ENCODE measurements at regions not wholly inside any gene's neighbourhood (a gene's known extent, or its start where the extent isn't known, plus 50 kb on each side); places are given as distances from the start of the nearest gene placed in this dataset.
"Not testable (repeated sequence)": the region's sequence is repeated elsewhere in the genome, so short reads cannot be mapped to it uniquely, and the experiment has no call there.

DNA sequence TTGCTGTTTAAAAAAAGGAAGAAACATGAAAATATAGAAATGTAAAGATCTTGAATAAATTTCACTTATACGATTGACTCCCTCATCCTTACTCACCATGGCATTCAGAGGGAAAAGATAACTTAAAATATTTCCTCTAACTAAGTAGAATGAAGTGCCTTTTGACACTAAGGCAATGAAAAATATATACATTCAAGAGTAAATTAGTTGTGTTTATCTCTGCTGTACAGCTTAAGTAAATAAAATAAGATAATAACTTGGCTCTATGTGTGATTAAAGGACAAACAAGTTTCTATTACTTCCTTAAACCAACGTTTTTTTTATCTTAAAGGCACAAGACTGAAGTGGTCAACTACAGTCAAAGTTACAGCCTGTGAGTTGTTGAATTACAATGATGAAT lies 142.3 kb upstream of the LRRTM4 start:
- DNase-seq (ENCODE audit: extremely low spot score, unreplicated experiment), result no peak
- Mint-ChIP-seq H3K36me3 (ENCODE audit: unreplicated experiment) (no peaks in the 10 kb centered on the region), H3K4me3 (ENCODE audit: unreplicated experiment) (no peak overlapping the region), H3K27me3 (ENCODE audit: unreplicated experiment) (no peaks in the 10 kb centered on the region), H3K9me3 (ENCODE audit: unreplicated experiment) (peaks cover 3% of the 10 kb centered on the region), H3K4me1 (ENCODE audit: unreplicated experiment) (no peaks in the 10 kb centered on the region), H3K27ac (ENCODE audit: unreplicated experiment) (no peak overlapping the region)
- TF ChIP-seq, protein P1, sequence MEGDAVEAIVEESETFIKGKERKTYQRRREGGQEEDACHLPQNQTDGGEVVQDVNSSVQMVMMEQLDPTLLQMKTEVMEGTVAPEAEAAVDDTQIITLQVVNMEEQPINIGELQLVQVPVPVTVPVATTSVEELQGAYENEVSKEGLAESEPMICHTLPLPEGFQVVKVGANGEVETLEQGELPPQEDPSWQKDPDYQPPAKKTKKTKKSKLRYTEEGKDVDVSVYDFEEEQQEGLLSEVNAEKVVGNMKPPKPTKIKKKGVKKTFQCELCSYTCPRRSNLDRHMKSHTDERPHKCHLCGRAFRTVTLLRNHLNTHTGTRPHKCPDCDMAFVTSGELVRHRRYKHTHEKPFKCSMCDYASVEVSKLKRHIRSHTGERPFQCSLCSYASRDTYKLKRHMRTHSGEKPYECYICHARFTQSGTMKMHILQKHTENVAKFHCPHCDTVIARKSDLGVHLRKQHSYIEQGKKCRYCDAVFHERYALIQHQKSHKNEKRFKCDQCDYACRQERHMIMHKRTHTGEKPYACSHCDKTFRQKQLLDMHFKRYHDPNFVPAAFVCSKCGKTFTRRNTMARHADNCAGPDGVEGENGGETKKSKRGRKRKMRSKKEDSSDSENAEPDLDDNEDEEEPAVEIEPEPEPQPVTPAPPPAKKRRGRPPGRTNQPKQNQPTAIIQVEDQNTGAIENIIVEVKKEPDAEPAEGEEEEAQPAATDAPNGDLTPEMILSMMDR (IDR thresholded peaks at IDR 0.05), result no peak

DNA sequence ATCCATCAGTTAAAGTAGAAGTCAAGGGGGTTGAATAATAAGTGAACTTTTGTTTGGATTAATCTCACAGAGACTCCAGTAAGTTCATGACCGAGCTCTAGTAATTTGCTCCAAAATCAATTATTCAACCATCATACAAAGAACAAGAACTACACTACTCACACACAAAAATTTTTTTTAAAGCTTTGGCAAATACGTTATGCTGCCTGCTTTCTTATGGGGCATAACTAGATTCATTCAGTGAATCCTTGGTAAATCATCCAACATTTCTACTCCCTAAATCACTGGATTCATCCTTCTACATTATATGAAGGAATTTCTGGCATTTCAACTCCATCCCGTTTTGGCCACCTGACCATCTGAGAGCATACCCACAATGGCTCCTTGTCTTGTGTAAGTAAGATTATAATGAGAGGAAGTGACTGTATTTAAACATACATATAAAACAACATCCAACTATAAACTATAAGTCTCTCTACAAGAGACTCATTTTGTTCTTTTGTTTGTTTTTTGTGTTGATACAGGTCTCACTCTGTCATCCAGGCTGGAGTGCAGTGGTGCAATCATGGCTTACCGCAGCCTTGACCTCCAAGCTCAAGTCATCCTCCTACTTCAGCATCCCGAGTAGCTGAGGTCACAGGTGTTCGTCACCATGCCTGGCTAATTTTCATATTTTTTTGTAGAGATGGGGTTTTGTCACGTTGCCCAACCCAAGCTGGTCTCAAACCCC lies 144.2 kb upstream of the LRRTM4 start:
- Mint-ChIP-seq H3K9me3 (ENCODE audit: unreplicated experiment) (peaks cover 3% of the 10 kb centered on the region), H3K27me3 (ENCODE audit: unreplicated experiment) (no peaks in the 10 kb centered on the region), H3K4me1 (ENCODE audit: unreplicated experiment) (no peaks in the 10 kb centered on the region), H3K36me3 (ENCODE audit: unreplicated experiment) (no peaks in the 10 kb centered on the region), H3K27ac (ENCODE audit: unreplicated experiment) (no peak overlapping the region), H3K4me3 (ENCODE audit: unreplicated experiment) (no peak overlapping the region)
- DNase-seq (ENCODE audit: extremely low spot score, unreplicated experiment), result no peak
- TF ChIP-seq, protein P1 (IDR thresholded peaks at IDR 0.05), result no peak

DNA sequence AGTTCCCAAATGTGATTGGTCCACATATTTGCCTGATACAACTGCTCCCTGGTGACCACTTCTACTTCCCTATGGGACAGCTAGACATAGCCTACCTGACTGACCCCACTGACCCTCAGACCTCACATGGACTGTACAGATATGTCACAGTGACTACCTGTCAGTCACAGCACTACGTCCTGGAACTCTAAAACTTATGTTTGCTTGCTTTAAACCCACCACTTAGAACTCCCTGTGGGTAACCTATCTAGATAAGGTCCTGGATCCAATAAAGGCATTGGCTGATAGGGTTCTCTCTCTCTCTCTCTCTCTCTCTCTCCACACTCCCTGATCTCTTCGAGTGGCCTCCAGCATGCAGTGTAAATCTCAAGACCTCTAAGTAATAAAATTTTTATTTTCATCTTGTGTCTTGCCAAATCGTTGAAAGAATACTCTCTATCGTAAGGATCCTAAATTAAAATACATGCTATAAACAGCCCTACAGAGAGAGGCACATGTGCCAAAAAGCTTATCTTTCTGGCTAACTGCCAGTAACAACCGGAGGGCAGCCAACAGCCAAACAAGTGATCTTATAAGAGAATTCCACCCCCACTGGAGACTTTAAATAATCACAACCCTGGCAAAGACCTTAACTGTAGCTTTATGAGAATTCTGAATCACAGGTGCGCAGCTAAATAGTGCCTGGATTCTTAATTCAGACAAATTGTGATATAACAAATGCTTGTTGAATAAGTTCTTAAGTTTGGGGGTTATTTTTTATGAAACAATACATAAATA lies 162.6 kb upstream of the LRRTM4 start:
- DNase-seq (ENCODE audit: extremely low spot score, unreplicated experiment); H3K4me3 Mint-ChIP-seq (ENCODE audit: unreplicated experiment); H3K36me3 Mint-ChIP-seq (ENCODE audit: unreplicated experiment); H3K4me1 Mint-ChIP-seq (ENCODE audit: unreplicated experiment); H3K27ac Mint-ChIP-seq (ENCODE audit: unreplicated experiment); H3K9me3 Mint-ChIP-seq (ENCODE audit: unreplicated experiment); H3K27me3 Mint-ChIP-seq (ENCODE audit: unreplicated experiment): not testable (repeated sequence)

DNA sequence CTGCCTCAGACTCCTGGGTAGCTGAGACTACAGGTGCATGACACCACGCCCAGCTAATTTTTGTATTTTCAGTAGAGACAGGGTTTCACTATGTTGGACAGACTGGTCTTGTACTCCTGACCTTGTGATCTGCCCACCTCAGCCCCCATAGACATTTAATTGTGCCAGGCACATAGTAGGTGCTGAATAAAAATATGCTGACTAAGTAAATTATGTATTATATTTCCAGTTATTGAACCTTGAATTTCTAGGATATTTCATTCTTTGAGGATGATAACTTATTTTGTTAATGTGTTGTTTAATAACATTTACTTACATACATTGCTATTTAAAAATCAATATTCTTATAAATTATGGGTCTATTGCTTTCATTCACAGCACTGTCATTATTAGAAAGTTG lies 190.4 kb upstream of the LRRTM4 start:
- TF ChIP-seq, protein P1 (IDR thresholded peaks at IDR 0.05), result no peak
- Mint-ChIP-seq H3K27ac (ENCODE audit: unreplicated experiment) (no peak overlapping the region), H3K27me3 (ENCODE audit: unreplicated experiment) (no peaks in the 10 kb centered on the region)

DNA sequence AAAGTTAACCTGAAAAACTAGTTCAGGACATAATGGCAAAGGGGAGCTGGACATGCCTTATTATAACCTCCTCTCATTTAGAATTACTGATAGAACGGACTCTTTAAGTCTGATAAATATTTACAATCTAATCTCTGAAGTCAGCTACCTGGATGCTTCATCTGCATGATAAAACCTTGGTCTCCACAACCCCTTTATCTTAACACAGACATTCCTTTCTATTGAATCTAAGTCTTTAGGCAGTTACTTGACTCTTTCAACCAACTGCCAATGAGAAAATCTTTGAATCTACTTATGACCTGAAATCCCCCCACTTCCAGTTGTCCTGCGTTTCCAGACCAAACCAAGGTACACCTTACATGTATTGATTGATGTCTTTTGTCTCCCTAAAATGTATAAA lies 191.2 kb upstream of the LRRTM4 start:
- H3K27me3 Mint-ChIP-seq (ENCODE audit: unreplicated experiment), result no peaks in the 10 kb centered on the region
- no peaks in the 10 kb centered on the region for H3K36me3 Mint-ChIP-seq (ENCODE audit: unreplicated experiment)
- H3K4me3 Mint-ChIP-seq (ENCODE audit: unreplicated experiment), result no peak overlapping the region
- no peak overlapping the region for H3K27ac Mint-ChIP-seq (ENCODE audit: unreplicated experiment)
- no peaks in the 10 kb centered on the region for H3K4me1 Mint-ChIP-seq (ENCODE audit: unreplicated experiment)
- no peaks in the 10 kb centered on the region for H3K9me3 Mint-ChIP-seq (ENCODE audit: unreplicated experiment)
- TF ChIP-seq, protein P1 (IDR thresholded peaks at IDR 0.05), result no peak
- no peak for DNase-seq (ENCODE audit: extremely low spot score, unreplicated experiment)

More for the DNA sequence above, 190.4 kb upstream of the LRRTM4 start:
- no peak for DNase-seq (ENCODE audit: extremely low spot score, unreplicated experiment)
- no peaks in the 10 kb centered on the region for H3K36me3 Mint-ChIP-seq (ENCODE audit: unreplicated experiment)
- no peaks in the 10 kb centered on the region for H3K9me3 Mint-ChIP-seq (ENCODE audit: unreplicated experiment)
- no peaks in the 10 kb centered on the region for H3K4me1 Mint-ChIP-seq (ENCODE audit: unreplicated experiment)
- H3K4me3 Mint-ChIP-seq (ENCODE audit: unreplicated experiment), result no peak overlapping the region
